SKM-1 treated with dmso at 0.1 percent for 144 hours (cell line): ENCODE measurements at regions not wholly inside any gene's neighbourhood (a gene's known extent, or its start where the extent isn't known, plus 50 kb on each side); places are given as distances from the start of the nearest gene placed in this dataset.
A peak's percentile ranks its signal among the peaks of the same experiment; 100 is the strongest.
"Not testable (repeated sequence)": the region's sequence is repeated elsewhere in the genome, so short reads cannot be mapped to it uniquely, and the experiment has no call there.

Experiments used
- DNase-seq: peaks from one replicate; lab custom pipeline; 2025; ENCODE audit not compliant: unreplicated experiment; lab: John Stamatoyannopoulos, UW

DNA sequence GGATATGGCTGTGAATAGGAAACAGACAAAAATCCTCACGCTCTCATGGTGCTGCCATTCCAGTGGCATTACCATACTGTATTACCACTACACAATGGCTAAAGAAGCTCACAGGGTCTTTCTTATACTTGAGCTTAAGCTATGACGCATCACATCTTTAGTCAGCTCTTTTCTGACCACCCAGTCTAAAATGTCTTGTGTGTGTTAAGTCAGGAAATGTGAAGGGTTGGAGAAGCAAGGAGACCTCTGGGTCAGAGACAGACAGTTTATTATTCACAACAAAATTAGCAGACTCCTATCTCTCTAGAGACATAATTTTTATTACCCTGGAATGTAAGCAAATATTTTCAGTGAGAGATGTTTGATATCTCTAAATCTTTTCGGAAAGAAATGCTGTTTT, 1583.2 kb upstream of the WWC1 start:
- DNase-seq = no peak

DNA sequence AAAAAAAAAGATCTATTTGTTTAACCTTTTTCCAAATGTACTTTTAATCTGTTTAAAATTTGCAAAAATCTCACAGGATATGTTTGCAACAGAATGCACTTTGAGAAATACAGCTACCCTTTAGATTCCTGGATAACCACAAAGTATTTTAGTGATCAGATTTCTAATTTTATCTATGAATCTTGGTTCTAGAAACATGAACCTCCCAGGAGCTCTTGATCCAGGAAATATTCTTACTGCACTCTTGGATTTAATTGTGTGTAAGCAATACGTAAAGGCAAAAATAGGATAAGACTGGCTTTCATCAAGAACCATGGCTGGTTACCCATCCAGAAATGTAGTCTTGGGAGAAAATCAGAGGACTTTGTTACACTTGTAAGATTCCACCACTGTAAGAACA, 1581.8 kb upstream of the WWC1 start:
- no peak for DNase-seq

DNA sequence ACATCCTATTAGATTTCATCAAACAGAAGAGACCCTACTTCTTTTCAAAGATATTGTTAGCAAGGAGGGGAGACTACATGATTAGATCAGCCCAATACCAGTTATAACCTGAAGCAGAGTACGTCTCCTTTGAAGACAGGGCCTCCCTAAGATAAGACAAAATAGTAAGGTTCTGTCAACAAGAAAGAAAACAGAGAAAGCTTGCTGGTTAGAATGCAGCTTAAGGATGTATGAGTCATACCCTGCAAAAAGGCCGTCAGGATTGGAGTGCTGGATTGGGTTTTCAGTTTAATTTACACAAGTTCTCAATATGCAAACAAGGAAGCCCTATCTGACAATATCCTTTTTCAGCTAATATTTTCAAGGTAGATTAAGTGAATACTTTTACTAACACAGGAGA, 1581.2 kb upstream of the WWC1 start:
- DNase-seq = no peak

GRCh38 chr5:166712447-166713185, 1578.8 kb upstream of the WWC1 start:
- no peak for DNase-seq

- DNase-seq = no peak
Measured at GRCh38 chr5:166713295-166713694, 1578.2 kb upstream of the WWC1 start.

DNA sequence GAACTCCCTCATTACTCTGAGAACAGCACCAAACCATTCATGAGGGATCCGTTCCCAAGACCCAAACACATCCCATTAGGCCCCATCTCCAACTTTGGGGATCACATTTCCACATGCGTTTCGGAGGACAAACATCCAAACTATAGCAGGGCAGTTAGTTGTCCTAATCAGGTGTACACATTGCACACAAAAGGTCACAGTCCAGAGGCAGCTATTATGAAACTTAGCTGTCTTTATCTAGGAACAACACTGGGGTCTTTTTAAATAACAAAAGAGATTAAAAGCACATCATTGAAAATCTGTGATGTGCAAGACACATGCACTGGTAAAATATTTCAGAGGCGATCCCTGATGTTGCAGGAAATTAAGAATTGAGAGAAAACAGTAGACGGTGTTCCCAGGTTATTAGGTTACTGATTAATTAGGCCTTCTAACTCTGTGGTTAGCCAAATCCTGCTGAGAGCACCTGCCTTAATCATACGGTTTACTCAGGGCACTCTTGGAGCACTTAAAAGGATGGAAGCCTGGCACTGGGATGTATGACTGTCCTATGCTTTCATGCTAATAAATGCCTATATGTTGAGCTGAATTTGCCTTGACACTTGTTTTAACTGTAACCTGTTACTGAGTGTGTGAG, 1574.5 kb upstream of the WWC1 start:
- DNase-seq = no peak

DNA sequence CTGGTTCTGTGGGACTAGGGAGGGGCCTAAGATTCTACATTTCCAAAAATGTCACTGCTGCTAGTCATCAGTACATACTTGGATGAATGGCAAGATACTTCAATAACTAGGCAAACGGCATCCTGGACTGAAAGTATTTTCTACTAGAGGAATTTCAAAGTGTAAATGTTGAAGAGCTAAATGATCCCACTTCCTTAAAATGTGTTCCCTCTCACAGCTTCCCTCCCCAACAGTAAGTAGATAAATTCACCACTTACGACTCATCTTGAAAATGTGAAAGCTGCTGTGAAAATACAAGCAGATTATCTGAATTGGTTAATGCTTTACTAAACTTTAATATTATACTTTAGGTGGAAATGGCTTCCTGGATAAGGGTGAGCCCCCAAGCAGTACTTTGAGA, 1571.5 kb upstream of the WWC1 start:
- DNase-seq = peak; percentile 2

DNA sequence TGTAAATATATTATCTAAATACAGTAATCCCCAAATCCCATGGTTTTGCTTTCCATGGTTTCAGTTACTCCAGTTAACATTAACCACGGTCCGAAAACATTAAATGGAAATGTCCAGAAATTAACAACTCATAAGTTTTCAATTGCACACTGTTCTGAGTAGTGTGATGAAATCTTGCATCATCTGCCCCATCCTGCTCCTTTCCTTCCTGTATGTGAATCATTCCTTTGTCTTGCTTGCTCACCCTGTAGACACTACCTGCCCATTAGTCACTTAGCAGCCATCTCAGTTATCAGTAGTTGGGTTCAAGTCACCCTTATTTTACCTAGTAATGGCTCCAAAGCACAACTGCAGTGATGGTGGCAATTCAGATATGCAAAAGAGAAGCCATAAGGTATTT, 1568.5 kb upstream of the WWC1 start:
- peak; percentile 1 for DNase-seq

- no peak for DNase-seq
Measured at GRCh38 chr5:166724284-166724683, 1567.2 kb upstream of the WWC1 start.

- no peak for DNase-seq
Measured at GRCh38 chr5:166725593-166725992, 1565.9 kb upstream of the WWC1 start.

GRCh38 chr5:166726406-166726805, 1565.0 kb upstream of the WWC1 start:
- no peak for DNase-seq

GRCh38 chr5:166742951-166743350, 1548.5 kb upstream of the WWC1 start:
- DNase-seq = not testable (repeated sequence)

DNA sequence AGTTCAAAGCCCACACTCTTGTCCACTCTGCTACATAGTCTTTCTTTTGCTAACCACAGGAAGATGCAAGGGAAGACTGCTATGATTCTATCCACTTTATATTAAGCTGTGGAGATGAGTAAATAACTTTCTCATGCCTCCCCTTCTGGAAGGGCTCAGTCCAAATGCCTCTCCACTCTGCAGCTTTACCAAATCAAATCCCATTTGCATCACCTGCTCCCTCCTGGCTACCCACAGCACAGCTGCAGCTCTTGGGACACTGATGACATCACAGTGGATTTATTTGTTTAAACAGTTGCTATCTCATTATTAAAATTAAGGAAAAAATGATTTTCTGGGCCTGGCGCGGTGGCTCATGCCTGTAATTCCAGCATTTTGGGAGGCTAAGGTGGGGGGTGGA, 1544.9 kb upstream of the WWC1 start:
- DNase-seq = no peak

GRCh38 chr5:166750376-166750775, 1541.1 kb upstream of the WWC1 start:
- DNase-seq = no peak

- no peak for DNase-seq
Measured at GRCh38 chr5:166758151-166758550, 1533.3 kb upstream of the WWC1 start.

DNA sequence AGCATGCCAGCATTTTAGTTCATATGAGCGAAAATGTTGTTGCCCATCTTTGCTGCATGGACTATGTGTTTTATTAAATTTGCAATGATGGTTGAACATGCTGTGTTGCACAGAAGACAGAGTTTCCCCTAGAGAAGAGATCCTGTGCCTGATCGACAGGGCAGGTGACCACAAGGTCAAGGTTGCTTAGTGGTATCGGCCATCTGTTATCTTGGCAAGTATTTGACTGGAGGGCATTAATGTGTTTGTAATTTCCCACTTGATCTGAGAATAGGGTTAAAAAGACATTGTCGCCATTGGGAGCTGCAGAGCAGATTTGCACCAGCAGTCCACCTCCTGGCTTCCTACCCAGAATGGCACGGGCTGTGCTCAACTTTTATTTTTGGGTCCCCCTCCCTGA, 1523.6 kb upstream of the WWC1 start:
- no peak for DNase-seq

GRCh38 chr5:166768536-166768935, 1522.9 kb upstream of the WWC1 start:
- DNase-seq = no peak

DNA sequence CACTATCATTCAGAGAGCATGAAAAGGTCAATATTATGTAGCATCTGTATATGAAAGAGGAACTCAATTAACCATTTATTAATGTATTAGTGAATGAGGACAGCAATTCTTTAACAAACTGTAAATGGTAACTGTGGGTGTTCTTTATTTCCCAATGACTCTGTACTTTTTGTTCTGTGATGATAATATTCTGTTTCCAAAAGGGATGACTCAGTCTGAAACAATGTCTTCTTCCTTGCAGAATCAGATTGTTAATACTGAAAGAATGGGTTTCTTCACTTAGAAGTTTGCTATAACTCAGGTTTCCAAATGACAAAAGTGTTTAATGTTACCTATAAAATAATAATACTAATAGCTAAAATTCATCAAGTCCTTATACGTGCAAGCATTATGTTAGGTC, 1518.7 kb upstream of the WWC1 start:
- DNase-seq = no peak

DNA sequence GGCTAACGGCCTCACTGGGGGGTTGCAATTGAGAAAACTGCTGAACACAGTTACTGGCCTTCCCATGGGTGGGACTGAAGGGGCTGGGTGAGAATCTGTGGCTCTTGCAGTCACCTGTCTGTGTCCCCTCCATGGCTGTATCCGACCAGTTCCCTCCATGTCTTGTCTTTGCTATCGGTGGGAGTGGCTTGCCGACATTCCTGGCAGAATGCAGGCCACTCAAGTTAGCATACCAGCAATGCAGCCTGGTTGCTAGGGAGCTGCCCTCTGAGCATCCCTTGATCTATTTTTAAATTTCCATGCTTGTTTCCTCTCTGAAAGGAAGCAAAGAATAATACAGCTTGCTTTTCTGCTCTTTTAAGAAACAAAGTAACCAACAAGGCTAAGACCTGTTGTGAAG, 1509.7 kb upstream of the WWC1 start:
- DNase-seq = no peak

GRCh38 chr5:166784545-166785078, 1506.8 kb upstream of the WWC1 start:
- no peak for DNase-seq

DNA sequence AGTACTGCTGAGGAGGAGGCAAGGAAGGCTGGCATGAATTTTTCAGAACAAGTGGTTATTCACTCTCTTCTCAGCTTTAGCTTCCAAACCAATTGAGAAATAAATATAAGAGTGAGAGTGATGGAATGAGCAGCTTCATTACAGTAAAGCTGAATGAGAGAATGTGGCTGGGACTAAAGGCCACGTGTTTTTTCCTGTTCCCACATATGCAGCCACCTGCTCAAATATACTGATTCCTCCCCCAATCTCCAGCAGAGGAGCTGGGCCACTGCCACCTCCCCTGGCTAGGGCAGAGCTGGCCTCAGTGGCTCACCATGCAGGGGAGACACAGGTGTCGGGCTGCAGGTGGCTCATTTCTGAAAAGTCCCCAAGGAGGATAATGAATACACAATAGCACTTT, 1505.3 kb upstream of the WWC1 start:
- no peak for DNase-seq

- no peak for DNase-seq
Measured at GRCh38 chr5:166786889-166787288, 1504.6 kb upstream of the WWC1 start.

DNA sequence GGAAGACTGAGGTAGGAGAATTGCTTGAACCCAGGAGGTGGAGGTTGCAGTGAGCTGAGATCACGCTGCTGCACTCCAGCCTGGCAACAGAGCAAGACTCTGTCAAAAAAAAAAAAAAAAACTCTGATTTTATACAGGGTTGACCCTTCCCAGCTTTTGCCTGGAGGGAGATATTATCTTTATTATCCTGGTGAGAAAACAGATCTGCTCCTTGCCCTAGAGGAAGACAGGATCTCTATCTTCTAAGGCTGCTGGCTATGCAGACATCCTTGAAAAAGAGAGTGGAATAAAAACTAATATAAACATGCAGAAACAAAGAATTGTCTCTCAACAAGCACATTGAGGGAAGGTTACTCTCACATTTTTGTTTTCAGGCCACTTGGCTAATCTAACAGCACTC, 1503.4 kb upstream of the WWC1 start:
- DNase-seq = no peak
